T-helper 17 cell (primary cell): ENCODE measurements at regions not wholly inside any gene's neighbourhood (a gene's known extent, or its start where the extent isn't known, plus 50 kb on each side); places are given as distances from the start of the nearest gene placed in this dataset.
A peak's percentile ranks its signal among the peaks of the same experiment; 100 is the strongest.
"Not testable (repeated sequence)": the region's sequence is repeated elsewhere in the genome, so short reads cannot be mapped to it uniquely, and the experiment has no call there.

Source experiments
- ATAC-seq: fragments of 150-1000 bp; cut with Tn5 transposase; 2 replicates; pipeline ENCODE4 v1.10.0; 2021; ENCODE audit warnings: mild to moderate bottlenecking, moderate library complexity
- DNase-seq, 3 donors: peaks; one replicate each; pipeline versions ENCODE4 v3.0.0 to v3.0.0-alpha.2; 2020 to 2021
- H3K9me3 ChIP-seq: one replicate; pipeline ENCODE4 v1.7.0; 2013; ENCODE audit warnings: low read length, mild to moderate bottlenecking; ENCODE audit not compliant: control insufficient read depth, poor library complexity, severe bottlenecking
- H3K27ac Mint-ChIP-seq: one replicate; pipeline ENCODE4 v1.8.0; 2022; ENCODE audit warnings: mild to moderate bottlenecking, moderate library complexity, mixed read lengths
- H3K27me3 Mint-ChIP-seq: one replicate; pipeline ENCODE4 v1.8.0; 2022; ENCODE audit warnings: mixed read lengths
- H3K36me3 Mint-ChIP-seq: one replicate; pipeline ENCODE4 v1.8.0; 2022; ENCODE audit warnings: low read depth, mixed read lengths
- H3K4me1 Mint-ChIP-seq: one replicate; pipeline ENCODE4 v1.8.0; 2022; ENCODE audit warnings: mild to moderate bottlenecking, mixed read lengths
- H3K4me3 Mint-ChIP-seq: one replicate; pipeline ENCODE4 v1.8.0; 2022; ENCODE audit warnings: mild to moderate bottlenecking, moderate library complexity, mixed read lengths

DNA sequence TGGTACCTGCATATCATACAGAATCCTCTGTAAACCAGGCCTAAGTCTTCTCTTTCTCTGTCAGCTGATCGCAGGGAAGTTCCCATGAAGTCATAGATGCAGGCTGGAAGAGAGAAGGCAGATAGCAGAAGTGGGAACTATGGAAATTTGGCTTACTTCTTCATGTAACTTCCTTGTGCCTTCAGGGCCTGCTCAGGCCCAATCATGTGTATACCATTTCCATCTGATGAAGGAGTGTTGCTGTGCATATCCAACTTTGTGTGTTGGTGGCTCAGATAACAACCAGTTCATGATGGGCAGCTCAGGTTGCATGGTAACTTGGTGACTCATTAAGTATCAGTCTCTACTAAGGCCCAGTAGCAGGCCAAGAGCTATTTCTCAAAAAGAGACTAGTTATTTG, 53.1 kb upstream of the CEP295 start:
- Mint-ChIP-seq H3K36me3 (peaks cover under 1% of the 10 kb centered on the region), H3K27ac (no peak overlapping the region), H3K4me1 (no peaks in the 10 kb centered on the region), H3K4me3 (no peak overlapping the region), H3K27me3 (no peaks in the 10 kb centered on the region)
- DNase-seq (no peak), ATAC-seq (peak; percentile 18)
- no peaks in the 10 kb centered on the region for H3K9me3 ChIP-seq

DNA sequence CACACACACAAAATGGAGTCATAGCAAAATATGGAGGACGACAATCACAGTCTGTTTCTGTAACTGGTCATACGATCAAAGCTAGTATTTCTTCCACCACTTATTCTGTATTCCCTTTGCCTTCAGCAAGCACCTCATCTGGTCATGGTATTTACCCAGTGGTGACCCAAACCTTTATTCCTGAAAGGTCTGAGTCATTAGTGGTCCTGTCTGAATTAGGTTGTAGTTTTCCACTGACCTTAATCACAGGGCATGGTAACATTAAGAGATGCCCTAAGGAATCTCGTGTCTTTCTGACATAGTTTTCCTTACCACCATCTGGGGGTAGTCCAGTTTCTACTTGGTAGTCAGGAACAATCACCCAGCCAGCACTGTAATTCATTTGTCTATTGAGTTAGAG, 54.8 kb upstream of the CEP295 start:
- Mint-ChIP-seq H3K27me3 (no peaks in the 10 kb centered on the region), H3K36me3 (peaks cover 2% of the 10 kb centered on the region), H3K4me1 (no peaks in the 10 kb centered on the region), H3K4me3 (no peak overlapping the region), H3K27ac (no peak overlapping the region)
- DNase-seq (no peak), ATAC-seq (no peak)
- no peaks in the 10 kb centered on the region for H3K9me3 ChIP-seq

DNA sequence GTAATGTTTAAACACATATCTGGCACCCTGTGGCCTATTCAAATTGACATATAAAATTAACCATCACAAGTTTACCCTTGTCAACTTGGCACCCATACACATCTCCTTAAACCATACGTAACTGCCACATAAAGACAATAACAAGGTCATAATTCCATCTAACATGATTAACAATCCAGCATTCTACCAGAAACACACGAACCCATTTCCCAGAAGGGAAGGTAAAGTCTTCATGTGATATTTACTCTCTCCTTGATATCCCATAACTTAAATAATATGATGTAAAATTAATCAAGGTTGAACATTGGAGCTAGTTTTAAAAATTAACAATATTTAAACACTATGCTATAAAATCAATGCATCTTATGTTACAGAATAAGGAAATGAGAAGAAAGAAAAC, 55.2 kb upstream of the CEP295 start:
- H3K27me3 Mint-ChIP-seq: no peaks in the 10 kb centered on the region
- H3K27ac Mint-ChIP-seq: no peak overlapping the region
- DNase-seq (no peak), ATAC-seq (no peak)
- peaks cover 2% of the 10 kb centered on the region for H3K36me3 Mint-ChIP-seq
- H3K9me3 ChIP-seq: no peaks in the 10 kb centered on the region
- no peaks in the 10 kb centered on the region for H3K4me1 Mint-ChIP-seq
- H3K4me3 Mint-ChIP-seq: no peak overlapping the region

DNA sequence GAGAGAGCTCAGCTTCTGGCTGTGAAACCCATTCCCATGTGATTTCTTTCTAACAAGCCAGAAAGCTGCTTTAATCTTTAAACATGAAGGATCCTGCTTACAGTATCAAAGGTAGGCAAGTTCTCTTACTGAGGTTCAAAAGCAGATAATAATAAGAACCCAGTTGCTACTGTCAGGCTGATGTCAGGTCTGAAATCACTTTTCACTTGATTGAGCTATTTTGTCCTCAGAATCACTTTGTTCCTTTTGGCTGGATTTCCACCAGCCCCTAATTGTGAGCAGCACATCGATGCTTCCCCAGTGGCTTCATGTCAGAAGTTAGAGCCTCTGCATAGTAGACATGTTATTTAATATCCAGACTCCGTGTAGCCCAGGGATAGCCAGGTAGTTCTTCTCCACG, 55.8 kb upstream of the CEP295 start:
- H3K27ac Mint-ChIP-seq: no peak overlapping the region
- no peaks in the 10 kb centered on the region for H3K9me3 ChIP-seq
- peaks cover 2% of the 10 kb centered on the region for H3K36me3 Mint-ChIP-seq
- ATAC-seq (no peak), DNase-seq (no peak)
- no peak overlapping the region for H3K4me3 Mint-ChIP-seq
- H3K27me3 Mint-ChIP-seq: no peaks in the 10 kb centered on the region
- no peaks in the 10 kb centered on the region for H3K4me1 Mint-ChIP-seq

DNA sequence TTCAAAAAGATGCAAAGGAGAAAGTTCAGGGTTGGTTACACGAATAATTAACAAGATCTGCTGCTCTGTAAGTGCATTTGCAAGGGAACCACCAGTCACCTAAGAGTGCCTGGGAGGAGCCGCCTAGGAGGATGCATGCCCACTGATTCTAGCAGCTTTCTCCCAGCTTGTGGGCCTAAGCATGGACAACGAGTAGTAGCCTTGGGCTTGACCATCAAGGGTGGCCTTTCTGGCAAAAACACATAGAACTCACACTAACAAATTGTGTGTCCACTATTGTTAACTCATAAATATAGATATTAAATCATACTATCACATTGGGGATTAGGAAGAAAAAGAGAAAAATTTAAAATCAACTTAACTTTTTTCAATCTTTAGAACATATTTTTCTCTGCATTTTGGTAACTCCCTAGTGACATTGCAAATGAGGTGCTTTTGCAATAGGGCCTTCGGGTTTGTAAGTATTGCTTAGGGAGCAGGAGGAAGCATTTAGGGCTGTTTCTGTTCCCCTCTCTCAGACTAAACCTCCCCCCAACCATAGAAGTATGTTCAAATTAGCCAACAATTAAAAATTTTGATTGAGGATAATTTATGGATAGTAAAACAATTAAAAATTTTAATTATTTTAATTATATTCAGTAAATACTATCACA, 57.3 kb upstream of the CEP295 start:
- Mint-ChIP-seq H3K36me3 (peaks cover 2% of the 10 kb centered on the region), H3K4me1 (no peaks in the 10 kb centered on the region), H3K27me3 (peaks cover under 1% of the 10 kb centered on the region), H3K27ac (no peak overlapping the region), H3K4me3 (no peak overlapping the region)
- no peaks in the 10 kb centered on the region for H3K9me3 ChIP-seq
- DNase-seq: no peak
- ATAC-seq: no peak

DNA sequence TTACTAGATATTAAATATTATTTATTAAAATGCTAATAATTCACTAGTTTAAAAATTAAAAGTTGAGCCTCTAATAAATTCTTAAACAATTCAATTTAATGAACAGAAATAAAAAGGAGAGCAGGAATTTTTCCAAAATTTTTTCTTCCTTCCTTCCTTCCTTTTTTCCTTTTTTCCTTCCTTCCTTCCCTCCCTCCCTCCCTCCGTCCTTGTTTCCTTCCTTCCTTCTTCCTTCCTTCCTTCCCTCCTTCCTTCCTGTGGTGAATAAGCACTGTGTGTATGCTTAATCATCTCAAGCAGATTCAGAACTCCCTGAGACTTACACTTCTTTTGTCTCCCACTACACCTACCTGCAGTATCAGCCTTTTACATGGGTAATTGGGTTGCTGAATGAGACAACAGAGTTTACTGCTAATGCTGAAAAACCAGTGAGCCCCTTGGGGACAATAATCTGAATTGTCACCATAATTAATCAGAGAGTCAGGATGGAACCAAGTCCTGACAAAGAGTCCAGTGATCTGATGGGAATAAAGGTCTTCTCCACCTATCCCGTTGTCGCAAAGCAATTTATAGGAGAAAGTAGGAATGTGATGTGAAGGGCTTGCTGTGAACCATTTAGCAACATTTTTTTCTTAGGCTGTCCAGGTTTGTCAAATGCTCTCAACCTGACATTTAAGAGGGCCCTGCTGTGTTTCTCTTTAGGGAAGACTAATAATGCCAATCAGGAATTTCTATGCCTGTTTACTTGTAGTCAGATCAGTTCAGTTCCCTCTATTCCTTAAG, 58.1 kb upstream of the CEP295 start:
- ATAC-seq (no peak), DNase-seq (no peak)
- Mint-ChIP-seq H3K27me3 (peaks cover 7% of the 10 kb centered on the region), H3K36me3 (peaks cover 2% of the 10 kb centered on the region), H3K4me1 (peaks cover 2% of the 10 kb centered on the region), H3K4me3 (no peak overlapping the region), H3K27ac (no peak overlapping the region)
- H3K9me3 ChIP-seq: no peaks in the 10 kb centered on the region

DNA sequence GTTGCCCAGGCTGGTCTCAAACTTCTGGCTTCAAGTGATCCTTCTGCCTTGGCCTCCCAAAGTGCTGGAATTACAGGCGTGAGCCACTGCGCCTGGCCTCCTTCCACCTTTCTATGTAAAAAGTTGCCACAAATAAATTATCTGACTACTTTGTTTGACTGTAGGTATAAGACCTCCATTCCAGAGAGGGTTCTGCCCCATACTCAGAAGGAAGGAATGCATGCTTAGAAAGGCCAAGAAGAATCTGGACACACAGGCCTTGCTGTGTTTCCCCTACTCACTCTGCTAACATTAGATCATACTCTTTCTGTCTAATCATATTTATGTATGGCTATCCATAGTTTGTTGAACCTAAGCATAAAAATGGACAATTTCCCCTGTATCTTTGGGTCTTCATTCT, 53.0 kb upstream of the SMCO4 start:
- not testable (repeated sequence) for H3K36me3 Mint-ChIP-seq, DNase-seq, H3K9me3 ChIP-seq, H3K4me3 Mint-ChIP-seq, ATAC-seq, H3K27ac Mint-ChIP-seq, H3K4me1 Mint-ChIP-seq
- H3K27me3 Mint-ChIP-seq: peaks cover 13% of the 10 kb centered on the region
